ENCODE measurements at regions not wholly inside any gene's neighbourhood (a gene's known extent, or its start where the extent isn't known, plus 50 kb on each side); places are given as distances from the start of the nearest gene placed in this dataset.
"Not testable (repeated sequence)": the region's sequence is repeated elsewhere in the genome, so short reads cannot be mapped to it uniquely, and the experiment has no call there.

DNA sequence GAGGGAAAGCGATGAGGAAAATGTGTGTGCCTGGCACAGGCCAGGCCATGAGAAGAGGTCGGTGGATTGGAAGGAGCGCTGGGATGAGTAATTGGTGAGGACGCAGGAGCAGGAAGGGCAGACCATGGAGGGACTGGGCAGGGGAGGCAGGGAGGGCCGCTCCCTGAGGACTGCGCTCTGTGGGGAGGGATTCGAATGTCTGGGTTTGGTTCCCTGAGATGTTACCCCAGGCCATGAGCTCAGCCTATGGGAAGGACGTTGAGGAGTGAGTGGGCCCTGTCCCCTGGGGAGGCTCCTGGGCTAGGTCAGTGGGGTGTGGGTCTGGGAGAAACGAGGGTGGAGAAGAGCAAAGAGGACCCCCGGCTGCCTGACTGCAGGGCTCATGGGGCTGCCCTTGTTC is 415.2 kb upstream of the NPAP1 start:
- H3K9me3 ChIP-seq (ENCODE audit: control insufficient read depth in 2 of 3, insufficient read depth in 1 of 3, low read length in 3 of 3); H3K9ac ChIP-seq (ENCODE audit: low read length in 3 of 3); intact Hi-C loops (cut with DNase I); H3K27ac ChIP-seq (ENCODE audit: low read depth in 2 of 2, low read length in 2 of 2); H3K4me1 ChIP-seq (ENCODE audit: control insufficient read depth in 2 of 3, insufficient read depth in 2 of 3, low read depth in 1 of 3, low read length in 3 of 3); DNase-seq; FAIRE-seq; H3K4me3 ChIP-seq (ENCODE audit: low read length in 3 of 3); H3K36me3 ChIP-seq (ENCODE audit: control insufficient read depth in 2 of 3, insufficient read depth in 3 of 3, low read length in 3 of 3); H3K27me3 ChIP-seq (ENCODE audit: control insufficient read depth, insufficient read depth, low read length): not testable (repeated sequence)

DNA sequence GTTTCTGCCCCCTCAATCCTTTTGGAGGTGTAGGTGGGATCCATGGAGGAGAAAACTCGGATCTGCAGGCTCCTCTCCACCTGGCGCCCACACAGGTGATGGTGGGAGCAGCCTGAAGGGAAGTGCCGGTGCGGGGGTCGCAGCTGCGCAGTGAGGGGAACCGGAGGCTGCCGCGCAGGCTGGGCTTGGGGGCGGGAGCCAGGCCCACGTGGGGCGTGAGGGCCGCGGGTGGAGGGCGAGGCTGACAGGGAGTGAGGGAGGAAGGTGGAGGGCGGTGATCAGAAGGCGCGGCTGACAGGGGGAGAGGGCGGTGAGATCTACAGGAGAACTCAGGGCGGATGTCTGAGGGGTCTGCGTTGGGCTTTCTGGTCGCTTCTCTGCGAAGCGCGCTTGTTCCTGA is 414.7 kb upstream of the NPAP1 start:
- H3K27ac ChIP-seq (ENCODE audit: low read depth in 2 of 2, low read length in 2 of 2); H3K27me3 ChIP-seq (ENCODE audit: control insufficient read depth, insufficient read depth, low read length); H3K9ac ChIP-seq (ENCODE audit: low read length in 3 of 3); H3K4me3 ChIP-seq (ENCODE audit: low read length in 3 of 3); H3K9me3 ChIP-seq (ENCODE audit: control insufficient read depth in 2 of 3, insufficient read depth in 1 of 3, low read length in 3 of 3); H3K4me1 ChIP-seq (ENCODE audit: control insufficient read depth in 2 of 3, insufficient read depth in 2 of 3, low read depth in 1 of 3, low read length in 3 of 3); FAIRE-seq; intact Hi-C loops (cut with DNase I); H3K36me3 ChIP-seq (ENCODE audit: control insufficient read depth in 2 of 3, insufficient read depth in 3 of 3, low read length in 3 of 3): not testable (repeated sequence)
- DNase-seq = peak in 1 of 5 donors; percentile 6

DNA sequence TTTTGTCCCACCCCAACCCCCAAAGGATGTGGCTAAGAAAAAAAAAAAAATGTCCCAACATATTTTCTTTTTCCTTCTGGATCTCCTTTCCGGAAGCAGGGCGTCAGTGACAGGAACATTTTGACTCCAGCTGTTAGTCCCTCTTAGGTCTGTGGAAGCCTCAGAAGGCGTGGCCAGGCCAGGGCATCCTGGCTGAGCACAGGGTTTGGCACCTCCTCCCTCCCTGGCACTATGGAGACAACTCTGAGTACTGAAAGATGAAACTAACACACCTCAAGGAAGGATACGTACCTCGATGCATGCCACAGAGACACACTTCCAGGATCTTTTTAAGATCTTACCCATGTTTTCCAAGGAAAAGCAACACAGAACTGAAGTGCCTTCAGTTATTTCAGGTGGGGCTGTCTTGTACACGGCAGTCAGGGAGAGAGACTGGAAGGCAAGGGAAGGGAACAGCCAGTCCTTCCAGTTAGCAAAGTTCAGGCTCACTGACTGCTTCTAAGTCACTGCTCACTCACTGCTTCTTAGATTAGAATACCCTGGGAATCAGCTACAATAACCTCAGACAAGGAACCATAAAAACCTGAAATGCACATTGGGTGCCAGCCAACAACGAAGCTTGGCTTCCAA is 406.9 kb upstream of the NPAP1 start:
- H3K9me3 ChIP-seq (ENCODE audit: control insufficient read depth in 2 of 3, insufficient read depth in 1 of 3, low read length in 3 of 3); H3K4me3 ChIP-seq (ENCODE audit: low read length in 3 of 3); H3K27me3 ChIP-seq (ENCODE audit: control insufficient read depth, insufficient read depth, low read length); H3K9ac ChIP-seq (ENCODE audit: low read length in 3 of 3); H3K4me1 ChIP-seq (ENCODE audit: control insufficient read depth in 2 of 3, insufficient read depth in 2 of 3, low read depth in 1 of 3, low read length in 3 of 3); H3K27ac ChIP-seq (ENCODE audit: low read depth in 2 of 2, low read length in 2 of 2); intact Hi-C loops (cut with DNase I); FAIRE-seq; H3K36me3 ChIP-seq (ENCODE audit: control insufficient read depth in 2 of 3, insufficient read depth in 3 of 3, low read length in 3 of 3): not testable (repeated sequence)
- DNase-seq = peak in 1 of 5 donors; percentile 11

DNA sequence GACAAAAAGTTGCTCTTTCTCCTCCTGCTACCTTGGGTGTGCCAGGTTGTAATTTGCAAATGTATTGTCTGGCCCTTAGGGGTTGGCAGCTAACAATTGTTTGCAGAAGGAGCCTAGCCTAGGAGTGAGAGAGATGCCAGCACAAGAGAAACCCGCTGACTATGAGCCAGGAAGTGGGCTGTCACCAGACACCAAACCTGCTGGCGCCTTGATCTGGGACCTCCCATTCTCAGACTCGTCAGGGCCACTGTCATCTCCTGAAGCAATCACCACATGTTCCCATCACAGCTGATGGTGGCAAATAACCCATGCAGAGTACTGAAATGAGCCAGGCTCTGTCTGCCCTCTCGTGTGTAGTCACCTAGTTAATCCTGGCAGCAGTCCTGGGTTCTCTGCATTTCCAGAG is 406.4 kb upstream of the NPAP1 start:
- Histone ChIP-seq H3K9me3 (ENCODE audit: control insufficient read depth in 2 of 3, insufficient read depth in 1 of 3, low read length in 3 of 3) (no peaks in the 10 kb centered on the region), H3K9ac (ENCODE audit: low read length in 3 of 3) (no peak overlapping the region), H3K36me3 (ENCODE audit: control insufficient read depth in 2 of 3, insufficient read depth in 3 of 3, low read length in 3 of 3) (no peaks in the 10 kb centered on the region), H3K4me3 (ENCODE audit: low read length in 3 of 3) (no peak overlapping the region), H3K27me3 (ENCODE audit: control insufficient read depth, insufficient read depth, low read length) (no peaks in the 10 kb centered on the region), H3K27ac (ENCODE audit: low read depth in 2 of 2, low read length in 2 of 2) (no peak overlapping the region), H3K4me1 (ENCODE audit: control insufficient read depth in 2 of 3, insufficient read depth in 2 of 3, low read depth in 1 of 3, low read length in 3 of 3) (no peaks in the 10 kb centered on the region)
- intact Hi-C loops (cut with DNase I) = no loop called here
- TF ChIP-seq, protein P1, sequence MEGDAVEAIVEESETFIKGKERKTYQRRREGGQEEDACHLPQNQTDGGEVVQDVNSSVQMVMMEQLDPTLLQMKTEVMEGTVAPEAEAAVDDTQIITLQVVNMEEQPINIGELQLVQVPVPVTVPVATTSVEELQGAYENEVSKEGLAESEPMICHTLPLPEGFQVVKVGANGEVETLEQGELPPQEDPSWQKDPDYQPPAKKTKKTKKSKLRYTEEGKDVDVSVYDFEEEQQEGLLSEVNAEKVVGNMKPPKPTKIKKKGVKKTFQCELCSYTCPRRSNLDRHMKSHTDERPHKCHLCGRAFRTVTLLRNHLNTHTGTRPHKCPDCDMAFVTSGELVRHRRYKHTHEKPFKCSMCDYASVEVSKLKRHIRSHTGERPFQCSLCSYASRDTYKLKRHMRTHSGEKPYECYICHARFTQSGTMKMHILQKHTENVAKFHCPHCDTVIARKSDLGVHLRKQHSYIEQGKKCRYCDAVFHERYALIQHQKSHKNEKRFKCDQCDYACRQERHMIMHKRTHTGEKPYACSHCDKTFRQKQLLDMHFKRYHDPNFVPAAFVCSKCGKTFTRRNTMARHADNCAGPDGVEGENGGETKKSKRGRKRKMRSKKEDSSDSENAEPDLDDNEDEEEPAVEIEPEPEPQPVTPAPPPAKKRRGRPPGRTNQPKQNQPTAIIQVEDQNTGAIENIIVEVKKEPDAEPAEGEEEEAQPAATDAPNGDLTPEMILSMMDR (IDR thresholded peaks at IDR 0.05; ENCODE audit: borderline replicate concordance, extremely low read depth, insufficient read depth) = no peak
- no peak for FAIRE-seq
- no peak for DNase-seq

DNA sequence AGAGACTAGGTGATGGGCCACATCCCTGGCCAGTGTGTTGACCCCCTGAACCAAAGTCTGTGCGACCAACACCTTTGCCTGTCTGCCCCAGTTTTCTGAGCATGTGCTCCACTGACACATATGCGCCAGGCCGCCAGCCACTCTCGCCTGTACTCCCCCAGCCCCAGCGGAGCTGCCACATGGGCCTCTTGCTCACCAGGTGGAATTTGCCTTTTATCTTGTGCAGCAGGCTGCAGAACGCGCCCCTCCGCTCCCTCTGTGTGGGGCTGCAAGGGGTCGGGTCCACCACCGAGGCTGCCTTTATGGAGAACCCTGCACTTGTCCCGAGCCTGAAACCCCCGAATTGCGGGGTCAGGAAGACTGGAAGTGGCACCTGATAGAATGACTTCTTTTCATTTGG is 405.7 kb upstream of the NPAP1 start:
- Histone ChIP-seq H3K9ac (ENCODE audit: low read length in 3 of 3) (no peak overlapping the region), H3K36me3 (ENCODE audit: control insufficient read depth in 2 of 3, insufficient read depth in 3 of 3, low read length in 3 of 3) (no peaks in the 10 kb centered on the region), H3K27ac (ENCODE audit: low read depth in 2 of 2, low read length in 2 of 2) (no peak overlapping the region), H3K27me3 (ENCODE audit: control insufficient read depth, insufficient read depth, low read length) (no peaks in the 10 kb centered on the region), H3K4me1 (ENCODE audit: control insufficient read depth in 2 of 3, insufficient read depth in 2 of 3, low read depth in 1 of 3, low read length in 3 of 3) (no peaks in the 10 kb centered on the region), H3K4me3 (ENCODE audit: low read length in 3 of 3) (no peak overlapping the region), H3K9me3 (ENCODE audit: control insufficient read depth in 2 of 3, insufficient read depth in 1 of 3, low read length in 3 of 3) (no peaks in the 10 kb centered on the region)
- DNase-seq (no peak), FAIRE-seq (no peak)
- intact Hi-C loops (cut with DNase I) = no loop called here
- TF ChIP-seq, protein P1 (IDR thresholded peaks at IDR 0.05; ENCODE audit: borderline replicate concordance, extremely low read depth, insufficient read depth) = no peak

DNA sequence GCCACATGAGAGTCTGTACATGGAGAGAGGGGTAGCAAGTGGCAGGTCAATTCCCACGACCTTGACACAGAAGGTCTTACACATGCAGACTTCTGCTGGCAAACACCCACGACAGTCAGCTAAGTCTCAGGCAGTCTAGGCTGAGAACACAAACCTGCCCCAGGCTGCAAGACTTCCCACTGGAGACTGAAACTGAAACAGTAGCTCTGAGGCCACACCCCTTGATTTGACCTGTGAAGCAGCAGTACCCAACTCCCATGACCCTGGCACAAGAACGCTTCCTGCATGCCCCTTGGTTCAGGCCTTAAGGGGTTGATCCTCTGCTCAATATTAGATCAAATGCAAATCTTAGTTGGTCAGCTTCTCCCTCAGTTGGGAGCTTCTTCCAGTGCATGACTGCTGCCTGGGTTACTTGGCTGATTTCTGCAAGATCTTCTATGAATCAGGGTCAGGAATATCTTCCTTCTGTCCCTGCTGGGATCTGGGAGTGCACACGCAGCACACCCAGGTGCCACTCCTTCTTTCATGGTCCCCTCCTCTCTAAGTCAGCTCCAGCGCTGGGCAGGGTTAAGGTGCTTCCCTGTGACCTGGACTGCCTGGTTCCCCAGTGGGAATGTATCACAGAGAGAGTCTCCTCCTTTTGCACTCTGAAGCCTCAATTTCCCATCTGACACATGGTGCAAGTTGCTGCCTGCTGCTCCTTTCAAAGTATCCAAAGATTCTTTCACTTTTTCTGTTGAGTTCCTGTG is 403.9 kb upstream of the NPAP1 start:
- H3K27me3 ChIP-seq (ENCODE audit: control insufficient read depth, insufficient read depth, low read length); H3K27ac ChIP-seq (ENCODE audit: low read depth in 2 of 2, low read length in 2 of 2); FAIRE-seq; H3K9ac ChIP-seq (ENCODE audit: low read length in 3 of 3); H3K9me3 ChIP-seq (ENCODE audit: control insufficient read depth in 2 of 3, insufficient read depth in 1 of 3, low read length in 3 of 3); DNase-seq; intact Hi-C loops (cut with DNase I); H3K36me3 ChIP-seq (ENCODE audit: control insufficient read depth in 2 of 3, insufficient read depth in 3 of 3, low read length in 3 of 3); H3K4me3 ChIP-seq (ENCODE audit: low read length in 3 of 3); H3K4me1 ChIP-seq (ENCODE audit: control insufficient read depth in 2 of 3, insufficient read depth in 2 of 3, low read depth in 1 of 3, low read length in 3 of 3): not testable (repeated sequence)

Data from kidney (tissue), 13 donors.